DMS79 (cell line): ENCODE measurements at regions not wholly inside any gene's neighbourhood (a gene's known extent, or its start where the extent isn't known, plus 50 kb on each side); places are given as distances from the start of the nearest gene placed in this dataset.

Experiments used
- DNase-seq: peaks from one replicate; lab custom pipeline; 2025; lab: John Stamatoyannopoulos, UW

GRCh38 chr2:46831051-46831868 lies 84.3 kb downstream of the MCFD2 start:
- DNase-seq = no peak

- DNase-seq = no peak
Measured at GRCh38 chr2:46829231-46829995, 86.2 kb downstream of the MCFD2 start.

- no peak for DNase-seq
Measured at GRCh38 chr2:46828491-46829230, 86.9 kb downstream of the MCFD2 start.

GRCh38 chr2:46828135-46828438 lies 87.5 kb downstream of the MCFD2 start:
- no peak for DNase-seq

- no peak for DNase-seq
Measured at GRCh38 chr2:46827274-46828134, 88.1 kb downstream of the MCFD2 start.

- no peak for DNase-seq
Measured at GRCh38 chr2:46826569-46827245, 88.9 kb downstream of the MCFD2 start.

GRCh38 chr2:46825939-46826568 lies 89.6 kb downstream of the MCFD2 start:
- no peak for DNase-seq

- no peak for DNase-seq
Measured at GRCh38 chr2:46825231-46825938, 90.2 kb downstream of the MCFD2 start.

GRCh38 chr2:46824611-46825010 lies 91.0 kb downstream of the MCFD2 start:
- no peak for DNase-seq

GRCh38 chr2:46821600-46821999 lies 94.0 kb downstream of the MCFD2 start:
- DNase-seq = no peak

GRCh38 chr2:46818819-46819218 lies 96.8 kb downstream of the MCFD2 start:
- DNase-seq = no peak

- no peak for DNase-seq
Measured at GRCh38 chr2:46818141-46818621, 97.4 kb downstream of the MCFD2 start.

GRCh38 chr2:46816846-46817726 lies 98.5 kb downstream of the MCFD2 start:
- no peak for DNase-seq

GRCh38 chr2:46816151-46816845 lies 99.3 kb downstream of the MCFD2 start:
- DNase-seq = no peak

- no peak for DNase-seq
Measured at GRCh38 chr2:46815121-46815802, 100.3 kb downstream of the MCFD2 start.

GRCh38 chr2:46814160-46814961 lies 101.2 kb downstream of the MCFD2 start:
- no peak for DNase-seq

GRCh38 chr2:46813680-46814079 lies 101.9 kb downstream of the MCFD2 start:
- no peak for DNase-seq
